ENCODE measurements at regions not wholly inside any gene's neighbourhood (a gene's known extent, or its start where the extent isn't known, plus 50 kb on each side); places are given as distances from the start of the nearest gene placed in this dataset.

DNA sequence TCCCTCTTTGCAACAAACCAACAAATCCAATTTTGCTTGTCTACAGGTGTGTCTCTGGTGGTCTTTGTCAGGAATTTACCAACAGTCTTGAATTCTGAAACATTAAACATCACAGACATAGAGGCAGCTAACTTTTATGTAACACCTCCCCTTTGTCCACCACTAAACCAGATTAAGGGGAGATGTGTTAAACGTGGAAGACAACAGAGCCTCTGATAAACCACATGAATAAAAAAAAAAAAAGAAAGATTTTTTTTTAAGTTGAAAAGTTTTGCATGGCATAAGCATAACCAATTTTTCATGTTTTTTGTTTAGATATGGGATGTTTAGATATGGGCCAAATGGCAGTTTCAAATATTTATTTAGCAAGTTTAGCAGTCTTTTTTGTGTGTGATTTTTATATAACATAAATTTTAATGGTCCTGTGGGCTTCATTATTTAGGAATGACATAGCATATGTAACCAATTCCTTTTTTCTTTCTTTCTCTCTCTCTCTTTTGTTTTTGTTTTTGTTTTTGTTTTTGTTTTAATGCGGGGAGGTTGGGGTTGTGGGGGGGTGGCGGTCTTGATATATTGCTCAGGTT is 60.7 kb upstream of the BTN3A2 start:
- H3K27ac ChIP-seq = no peak overlapping the region

DNA sequence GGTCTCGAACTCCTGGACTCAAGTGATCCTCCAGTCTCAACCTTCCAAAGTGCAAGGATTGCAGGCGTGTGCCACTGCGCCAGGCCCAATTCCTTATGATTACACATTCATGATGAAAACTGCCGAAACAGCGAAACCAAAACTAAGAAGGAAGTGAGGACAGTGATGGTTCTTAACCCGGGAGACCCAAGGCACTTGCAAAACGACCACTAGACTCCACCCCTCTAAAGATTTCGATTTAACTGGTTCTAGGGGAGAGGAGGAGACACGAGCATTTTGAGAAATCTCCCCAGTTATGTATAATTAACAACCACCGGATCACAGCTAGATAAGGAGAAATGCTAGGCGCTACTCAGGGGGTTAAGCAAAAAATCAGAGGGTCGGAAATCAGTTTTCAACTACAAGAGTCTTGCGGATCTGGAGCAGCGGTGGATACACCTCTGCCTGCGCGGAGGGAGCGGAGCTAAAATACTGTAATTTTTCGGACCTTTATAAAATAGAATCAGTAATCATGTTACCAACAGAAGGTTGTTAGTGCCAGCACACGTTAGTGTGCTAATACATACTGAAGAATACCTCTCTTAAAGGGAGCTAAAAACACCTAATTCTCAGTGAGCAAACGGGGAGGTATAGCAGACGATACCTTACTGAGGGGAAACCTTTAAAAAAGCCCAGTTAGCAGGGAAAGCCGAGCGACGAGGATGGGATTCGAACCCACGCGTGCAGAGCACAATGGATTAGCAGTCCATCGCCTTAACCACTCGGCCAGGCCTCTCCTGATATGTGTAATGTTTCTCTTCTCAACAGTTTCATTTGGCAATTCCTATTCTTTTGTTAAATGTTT is 60.0 kb upstream of the BTN3A2 start:
- H3K27ac ChIP-seq = no peak overlapping the region
- TF ChIP-seq ZFX (IDR thresholded peaks at IDR 0.05; ENCODE audit: borderline replicate concordance) = no peak
- TF ChIP-seq, protein P1, sequence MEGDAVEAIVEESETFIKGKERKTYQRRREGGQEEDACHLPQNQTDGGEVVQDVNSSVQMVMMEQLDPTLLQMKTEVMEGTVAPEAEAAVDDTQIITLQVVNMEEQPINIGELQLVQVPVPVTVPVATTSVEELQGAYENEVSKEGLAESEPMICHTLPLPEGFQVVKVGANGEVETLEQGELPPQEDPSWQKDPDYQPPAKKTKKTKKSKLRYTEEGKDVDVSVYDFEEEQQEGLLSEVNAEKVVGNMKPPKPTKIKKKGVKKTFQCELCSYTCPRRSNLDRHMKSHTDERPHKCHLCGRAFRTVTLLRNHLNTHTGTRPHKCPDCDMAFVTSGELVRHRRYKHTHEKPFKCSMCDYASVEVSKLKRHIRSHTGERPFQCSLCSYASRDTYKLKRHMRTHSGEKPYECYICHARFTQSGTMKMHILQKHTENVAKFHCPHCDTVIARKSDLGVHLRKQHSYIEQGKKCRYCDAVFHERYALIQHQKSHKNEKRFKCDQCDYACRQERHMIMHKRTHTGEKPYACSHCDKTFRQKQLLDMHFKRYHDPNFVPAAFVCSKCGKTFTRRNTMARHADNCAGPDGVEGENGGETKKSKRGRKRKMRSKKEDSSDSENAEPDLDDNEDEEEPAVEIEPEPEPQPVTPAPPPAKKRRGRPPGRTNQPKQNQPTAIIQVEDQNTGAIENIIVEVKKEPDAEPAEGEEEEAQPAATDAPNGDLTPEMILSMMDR (IDR thresholded peaks at IDR 0.05) = no peak

More for the DNA sequence above, 60.7 kb upstream of the BTN3A2 start:
- TF ChIP-seq ZFX (IDR thresholded peaks at IDR 0.05; ENCODE audit: borderline replicate concordance) = no peak
- TF ChIP-seq, protein P1 (IDR thresholded peaks at IDR 0.05) = no peak

DNA sequence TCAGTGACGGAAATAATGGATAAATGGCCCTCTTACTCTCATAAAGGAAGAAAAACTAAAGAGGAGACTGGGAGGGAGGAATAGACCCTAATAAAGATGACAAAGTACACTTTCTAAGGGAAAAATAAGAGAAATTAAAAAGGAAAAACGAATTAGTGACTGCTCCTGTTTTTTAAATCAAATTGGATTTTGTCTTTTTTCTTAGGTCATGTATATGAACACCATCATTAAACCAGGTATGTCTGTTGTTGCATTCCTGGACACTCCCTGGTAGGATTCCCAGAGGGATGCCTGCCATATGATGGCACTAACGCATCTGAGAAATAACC is 59.4 kb upstream of the BTN3A2 start:
- TF ChIP-seq ZFX (IDR thresholded peaks at IDR 0.05; ENCODE audit: borderline replicate concordance) = no peak
- TF ChIP-seq, protein P1 (IDR thresholded peaks at IDR 0.05) = no peak

DNA sequence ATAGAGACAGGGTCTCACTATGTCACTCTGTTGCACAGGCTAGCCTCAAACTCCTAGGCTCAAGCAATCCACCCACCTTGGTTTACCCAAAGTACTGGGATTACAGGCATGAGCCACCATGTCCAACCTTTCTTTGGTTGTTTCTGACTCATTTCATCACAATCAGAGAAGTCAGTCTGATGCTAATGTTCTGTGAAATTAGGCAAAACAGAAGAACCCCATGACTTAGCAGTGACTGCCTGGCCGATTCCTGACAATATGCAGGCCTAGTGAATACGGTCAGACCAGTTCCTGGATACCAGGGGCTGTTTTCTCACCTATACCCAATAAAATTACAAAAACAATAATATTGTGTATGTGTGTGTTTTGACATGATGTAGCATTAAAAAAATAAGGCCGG is 58.8 kb upstream of the BTN3A2 start:
- H3K27ac ChIP-seq = no peak overlapping the region
- no peak for TF ChIP-seq ZFX (IDR thresholded peaks at IDR 0.05; ENCODE audit: borderline replicate concordance)
- TF ChIP-seq, protein P1 (IDR thresholded peaks at IDR 0.05) = no peak

More for the DNA sequence above, 59.4 kb upstream of the BTN3A2 start:
- H3K27ac ChIP-seq = no peak overlapping the region

DNA sequence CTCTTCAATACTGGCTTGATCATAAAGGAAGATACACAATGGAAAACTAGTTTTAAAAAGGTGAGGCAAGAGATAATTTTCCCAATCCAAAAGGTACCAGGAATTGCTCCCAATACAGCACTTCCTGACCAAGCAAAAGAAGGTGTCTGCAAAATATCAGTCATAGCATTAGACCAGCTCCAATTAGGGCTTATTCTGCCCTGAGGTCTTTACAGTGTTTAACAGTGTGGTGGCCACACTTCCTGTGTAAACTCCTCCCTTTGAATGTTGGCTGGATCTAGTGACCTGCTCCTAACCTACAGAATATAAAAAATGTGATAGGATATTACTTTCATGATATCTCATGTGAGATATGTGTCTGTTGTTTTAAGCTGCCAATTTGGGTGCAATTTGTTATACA is 57.1 kb upstream of the BTN3A2 start:
- TF ChIP-seq, protein P1 (IDR thresholded peaks at IDR 0.05) = no peak
- no peak for TF ChIP-seq ZFX (IDR thresholded peaks at IDR 0.05; ENCODE audit: borderline replicate concordance)
- no peak overlapping the region for H3K27ac ChIP-seq

DNA sequence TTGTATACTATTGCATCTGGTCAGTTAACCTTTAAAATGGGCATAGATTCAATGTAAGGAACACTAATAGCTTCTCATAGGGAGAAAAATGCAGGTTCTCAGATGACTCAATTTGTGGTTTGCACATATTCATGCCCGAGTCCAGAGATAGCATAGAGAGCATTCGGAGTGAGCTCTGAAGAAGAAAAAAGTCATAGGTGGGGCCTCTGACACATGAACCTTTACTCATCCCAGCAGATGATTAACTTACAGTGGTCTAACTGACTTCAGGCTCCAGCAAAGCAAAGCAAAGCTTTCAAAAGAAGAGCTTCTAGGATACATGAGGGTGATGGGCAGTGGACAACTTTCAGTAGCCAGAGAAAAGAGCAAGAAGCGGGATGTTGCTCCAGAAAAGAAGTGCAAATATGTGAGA is 55.3 kb upstream of the BTN3A2 start:
- TF ChIP-seq ZFX (IDR thresholded peaks at IDR 0.05; ENCODE audit: borderline replicate concordance) = no peak
- TF ChIP-seq, protein P1 (IDR thresholded peaks at IDR 0.05) = no peak

DNA sequence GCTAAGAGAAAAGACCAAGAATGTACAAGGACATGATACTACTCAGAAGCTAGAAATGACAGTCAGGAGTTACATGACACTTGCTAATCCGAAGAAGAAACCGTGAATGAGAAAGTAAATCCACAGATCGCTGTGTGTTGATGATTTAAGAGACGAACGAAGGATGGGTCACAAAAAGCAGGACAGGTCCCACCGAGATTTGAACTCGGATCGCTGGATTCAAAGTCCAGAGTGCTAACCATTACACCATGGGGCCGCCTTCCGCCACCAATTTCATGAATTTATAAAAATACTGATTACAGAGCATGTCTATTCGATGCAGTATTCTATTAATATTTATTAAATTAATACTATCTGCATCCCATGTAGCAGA is 54.0 kb upstream of the BTN3A2 start:
- TF ChIP-seq ZFX (IDR thresholded peaks at IDR 0.05; ENCODE audit: borderline replicate concordance) = no peak
- TF ChIP-seq, protein P1 (IDR thresholded peaks at IDR 0.05) = no peak
- H3K27ac ChIP-seq = peak overlapping the region; percentile 87

More for the DNA sequence above, 55.3 kb upstream of the BTN3A2 start:
- no peak overlapping the region for H3K27ac ChIP-seq

All from 22Rv1 (cell line).